GM12872 (cell line): ENCODE measurements at regions not wholly inside any gene's neighbourhood (a gene's known extent, or its start where the extent isn't known, plus 50 kb on each side); places are given as distances from the start of the nearest gene placed in this dataset.

Source experiments
- CTCF ChIP-seq: IDR thresholded peaks from 3 replicates; pipeline ENCODE4 v1.5.1; 2011; ENCODE audit warnings: low read depth, mild to moderate bottlenecking, low read length, moderate library complexity; ENCODE audit not compliant: insufficient read depth

GRCh38 chr15:23897531-23897930 is 210.4 kb upstream of the NDN start:
- no peak for TF ChIP-seq CTCF

GRCh38 chr15:23910030-23910429 is 222.9 kb upstream of the NDN start:
- TF ChIP-seq CTCF: no peak

GRCh38 chr15:23912191-23912590 is 225.1 kb upstream of the NDN start:
- no peak for TF ChIP-seq CTCF

GRCh38 chr15:23913081-23913480 is 226.0 kb upstream of the NDN start:
- TF ChIP-seq CTCF: no peak

GRCh38 chr15:23913635-23914034 is 226.5 kb upstream of the NDN start:
- no peak for TF ChIP-seq CTCF

- TF ChIP-seq CTCF: no peak
Observed at GRCh38 chr15:23924686-23925085, 237.6 kb upstream of the NDN start.

GRCh38 chr15:23954931-23955330 is 267.8 kb upstream of the NDN start:
- TF ChIP-seq CTCF: no peak
